Posterior vena cava (tissue), 2 donors: ENCODE measurements at regions not wholly inside any gene's neighbourhood (a gene's known extent, or its start where the extent isn't known, plus 50 kb on each side); places are given as distances from the start of the nearest gene placed in this dataset.

ENCODE experiments used
- DNase-seq: peaks from one replicate; pipeline ENCODE4 v3.0.0-alpha.2; 2020; ENCODE audit warnings: low spot score
- intact Hi-C, 2 donors: fragments of 100-400 bp; cut with DNase I; formaldehyde crosslinking; loops; one replicate each; pipeline versions ENCODE4 v1.14.1 to v1.14.2; 2022 to 2023
- donor health status: DM: yes; HTN: yes; CAD: no.
- donor health status: DM: yes; HTN: yes; CAD: no.

DNA sequence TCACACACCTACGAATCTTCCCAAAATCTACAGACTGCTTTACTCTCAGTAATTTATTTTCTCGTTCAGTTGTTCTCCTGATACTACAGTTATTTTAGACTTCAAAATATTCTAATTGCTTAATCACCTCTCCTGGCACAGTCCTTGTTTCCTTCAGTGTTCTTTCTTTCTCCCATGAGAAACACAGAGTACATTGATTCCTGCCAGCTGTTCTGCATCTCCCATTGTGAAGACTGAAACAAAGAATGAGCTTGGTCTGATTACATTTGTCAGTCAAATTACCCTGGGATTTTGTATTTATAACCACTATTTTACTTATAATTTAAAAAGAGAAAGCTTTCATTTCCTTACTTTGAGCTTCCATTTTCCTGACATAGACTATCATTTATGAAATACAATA lies 63.9 kb upstream of the TANK start:
- intact Hi-C loops, result no loop called here
- no peak for DNase-seq

DNA sequence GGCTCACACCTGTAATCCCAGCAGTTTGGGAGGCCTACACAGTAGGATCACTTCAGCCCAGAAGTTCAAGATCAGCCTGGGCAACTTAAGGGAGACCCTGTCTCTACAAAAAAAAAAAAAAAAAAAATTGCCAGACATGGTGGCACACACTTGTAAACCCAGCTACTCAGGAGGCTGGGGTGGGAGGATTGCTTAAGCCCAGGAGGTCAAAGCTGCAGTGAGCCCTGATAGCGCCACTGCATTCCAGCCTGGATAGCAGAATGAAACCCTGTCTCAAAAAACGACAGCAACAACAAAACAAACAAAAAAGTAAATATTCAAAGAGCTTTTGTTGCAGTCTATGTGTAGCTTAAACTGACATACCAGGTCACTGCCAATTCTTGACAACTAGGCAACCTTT lies 63.1 kb upstream of the TANK start:
- intact Hi-C loops, result no loop called here

DNA sequence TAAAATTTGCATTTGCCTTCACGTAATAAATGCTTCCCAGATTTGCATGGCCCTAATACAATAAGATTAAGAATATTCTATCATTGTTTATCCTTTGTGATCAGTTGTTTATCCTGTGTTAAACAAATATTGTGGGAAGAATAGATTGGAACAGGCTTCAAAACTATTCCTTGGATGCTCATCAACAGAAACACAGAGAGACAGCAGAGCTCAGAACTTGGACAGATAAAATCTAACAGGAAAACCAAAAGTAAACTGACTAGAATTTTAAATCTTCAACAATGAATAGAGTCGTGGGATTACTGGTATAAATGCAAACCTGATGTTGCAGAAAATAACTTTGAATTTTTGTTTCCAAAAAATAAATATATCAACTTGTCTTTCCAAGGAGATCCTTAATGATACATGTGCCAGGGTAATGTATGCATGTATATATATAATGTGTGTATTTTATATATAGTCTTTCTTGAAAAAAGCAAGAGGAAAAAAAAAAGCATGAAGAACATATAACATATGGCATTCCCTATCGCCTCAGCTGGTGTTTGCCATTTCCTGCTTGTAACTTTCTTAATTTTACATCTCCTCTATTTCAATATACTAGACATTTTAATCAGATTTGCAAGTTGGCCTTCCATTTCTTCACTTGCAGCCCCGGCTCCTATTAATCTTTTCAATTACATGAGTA lies 59.9 kb upstream of the TANK start:
- intact Hi-C loops, result no loop called here
- no peak for DNase-seq

More for the DNA sequence above, 63.1 kb upstream of the TANK start:
- DNase-seq, result no peak

DNA sequence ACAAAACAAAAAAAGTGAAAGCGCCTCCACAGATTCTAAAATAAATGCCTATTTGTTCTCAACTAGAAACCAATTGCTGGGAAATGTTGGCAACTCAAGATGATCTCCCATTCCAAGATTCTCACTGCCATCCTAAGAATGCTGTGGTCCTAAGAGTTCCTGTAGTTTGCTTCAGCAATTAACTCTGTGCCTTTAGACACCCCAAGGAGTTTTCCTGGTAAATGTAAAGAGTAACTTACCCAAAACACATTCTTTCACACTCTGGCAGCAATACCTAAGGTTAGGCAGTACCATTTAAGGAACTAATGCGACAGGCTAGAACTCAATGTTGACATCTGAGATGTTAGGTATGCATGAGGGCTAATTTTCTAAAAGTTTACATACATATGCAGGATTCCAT lies 58.8 kb upstream of the TANK start:
- intact Hi-C loops, result no loop called here
- no peak for DNase-seq

DNA sequence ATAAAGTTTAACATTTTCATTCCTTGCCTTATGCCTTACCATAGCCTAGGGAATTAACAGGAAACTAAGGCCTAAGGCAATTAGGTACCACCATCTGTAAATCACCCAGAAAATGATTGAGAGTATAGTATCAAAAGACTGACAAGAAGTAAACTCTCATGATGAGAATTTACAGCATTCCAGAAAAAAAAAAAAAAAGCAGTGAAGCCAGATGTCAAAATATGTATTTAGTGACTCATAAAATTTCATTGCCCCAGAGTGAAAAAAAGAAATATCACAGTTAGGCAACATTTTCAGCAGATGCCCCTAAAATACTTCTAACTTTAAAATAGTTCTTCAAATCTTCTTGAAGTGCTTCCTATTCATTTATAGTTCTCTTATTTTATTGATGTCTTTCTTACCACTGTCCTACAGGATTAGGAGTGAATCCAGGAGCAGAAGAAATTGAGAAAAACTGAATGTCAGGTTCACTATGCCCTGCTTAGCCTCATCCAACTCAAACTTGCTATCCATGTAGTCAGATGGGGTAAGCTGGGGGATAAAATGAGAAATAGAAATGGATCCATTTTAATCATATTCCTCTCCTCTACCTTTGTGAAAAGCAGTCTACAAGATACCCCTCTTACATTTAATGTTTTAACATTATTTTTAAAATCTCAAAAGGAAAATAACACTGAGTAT lies 57.3 kb upstream of the TANK start:
- intact Hi-C loops, result no loop called here
- no peak for DNase-seq

DNA sequence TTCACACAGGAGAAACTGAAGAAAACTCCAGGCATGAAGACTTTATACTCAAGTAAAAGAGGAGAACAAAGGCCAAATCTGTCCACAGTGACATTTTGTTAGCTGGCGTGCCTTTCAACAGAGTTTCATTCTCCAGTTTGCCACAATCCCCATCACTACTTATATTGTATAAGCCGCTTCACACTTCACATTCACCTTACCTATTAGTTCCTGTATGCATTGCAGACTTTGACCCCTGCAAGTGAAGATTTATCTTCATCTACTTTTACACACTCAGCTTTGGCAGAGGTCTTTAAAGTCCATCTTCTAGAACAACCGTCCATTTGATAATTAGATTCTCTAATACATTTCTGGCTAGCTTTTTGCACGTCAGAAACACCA lies 56.8 kb upstream of the TANK start:
- DNase-seq, result no peak
- intact Hi-C loops, result no loop called here

DNA sequence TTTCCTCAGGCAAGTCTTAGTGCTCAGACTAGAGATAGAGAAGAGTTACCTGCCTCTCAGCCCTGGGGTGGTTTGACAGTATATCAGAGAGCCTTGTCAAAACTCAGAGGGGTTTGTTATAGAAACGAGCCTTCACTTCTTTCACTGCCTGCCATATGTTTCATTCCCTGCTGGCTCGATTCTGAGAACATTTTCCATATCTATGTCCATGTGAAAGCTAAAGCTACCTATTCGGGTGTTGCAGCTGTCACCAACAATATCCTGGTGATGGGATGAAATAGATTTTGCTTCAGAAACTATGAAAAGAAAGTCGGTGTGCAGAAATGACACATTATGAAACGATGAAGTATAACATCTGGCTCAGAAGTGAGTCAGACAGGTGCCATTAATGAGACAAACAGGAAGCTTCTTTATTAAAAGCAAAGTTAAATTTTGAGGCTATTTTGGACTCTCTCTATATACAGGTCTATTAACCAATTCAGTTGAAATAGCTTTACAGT lies 56.1 kb upstream of the TANK start:
- no peak for DNase-seq
- intact Hi-C loops, result no loop called here

DNA sequence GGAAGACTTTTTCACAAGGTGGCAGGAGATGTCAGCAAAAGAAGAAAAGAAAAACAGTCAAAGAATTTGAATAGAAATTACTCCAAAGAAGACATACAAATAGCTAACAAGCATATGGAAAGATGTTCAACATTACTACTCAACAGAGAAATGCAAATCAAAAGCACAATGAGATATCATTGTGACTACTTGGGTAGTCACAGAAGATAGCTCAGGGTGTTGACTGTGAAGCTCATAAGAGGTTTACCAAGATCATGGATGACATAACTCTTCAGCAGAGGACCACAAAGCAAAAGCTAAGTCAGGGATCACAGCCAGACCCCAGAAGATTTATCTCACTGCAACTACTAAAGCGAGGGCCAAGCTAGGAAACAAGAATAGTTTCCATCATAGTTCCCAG lies 53.0 kb upstream of the TANK start:
- intact Hi-C loops, result no loop called here
- DNase-seq, result no peak
